Suprapubic skin (tissue), 4 donors: ENCODE measurements at regions not wholly inside any gene's neighbourhood (a gene's known extent, or its start where the extent isn't known, plus 50 kb on each side); places are given as distances from the start of the nearest gene placed in this dataset.

Experiments
- CTCF ChIP-seq, 2 donors: fragments of 200-600 bp in 1 of 2; fragments of 450-650 bp in 1 of 2; sonication (generic) in 1 of 2; IDR thresholded peaks; one replicate each; pipeline ENCODE4 v1.5.1; 2016 to 2019; ENCODE audit warnings: antibody characterized with exemption in 2 of 2, mild to moderate bottlenecking in 1 of 2, moderate library complexity in 1 of 2
- POLR2A ChIP-seq, 2 donors: fragments of 450-650 bp; IDR thresholded peaks; one replicate each; pipeline ENCODE4 v1.6.1; 2017; ENCODE audit warnings: antibody characterized with exemption in 2 of 2, mild to moderate bottlenecking in 2 of 2, moderate library complexity in 2 of 2
- POLR2AphosphoS5 ChIP-seq, 3 donors: sonication (generic); formaldehyde crosslinking; IDR thresholded peaks; one replicate each; pipeline ENCODE4 v1.6.1; 2017; ENCODE audit warnings: antibody characterized with exemption in 3 of 3

- TF ChIP-seq CTCF (IDR thresholded peaks at IDR 0.05) (no peak), POLR2A (IDR thresholded peaks at IDR 0.05) (no peak), POLR2AphosphoS5 (IDR thresholded peaks at IDR 0.05) (no peak)
Measured at GRCh38 chr14:65187421-65188049, 85.2 kb upstream of the MAX start.
